ENCODE measurements at regions not wholly inside any gene's neighbourhood (a gene's known extent, or its start where the extent isn't known, plus 50 kb on each side); places are given as distances from the start of the nearest gene placed in this dataset.

- DNase-seq (ENCODE audit: low read depth) = no peak
- no peak overlapping the region for H3K4me3 ChIP-seq (ENCODE audit: low read depth, low read length)
- TF ChIP-seq CTCF (IDR thresholded peaks at IDR 0.05; ENCODE audit: low read depth, low read length) (no peak), MYC (IDR thresholded peaks at IDR 0.05; ENCODE audit: low read depth, low read length) (no peak), MAX (IDR thresholded peaks at IDR 0.05; ENCODE audit: low read depth, low read length) (no peak), POLR2A (IDR thresholded peaks at IDR 0.05; ENCODE audit: extremely low read depth, insufficient read length) (no peak)
Measured at GRCh38 chr12:126233625-126234024, 1168.4 kb downstream of the AACS start.

GRCh38 chr12:126243814-126244440 lies 1178.7 kb downstream of the AACS start:
- no peak for DNase-seq (ENCODE audit: low read depth)
- TF ChIP-seq MAX (IDR thresholded peaks at IDR 0.05; ENCODE audit: low read depth, low read length) = no peak
- TF ChIP-seq POLR2A (IDR thresholded peaks at IDR 0.05; ENCODE audit: extremely low read depth, insufficient read length) = no peak
- TF ChIP-seq CTCF (IDR thresholded peaks at IDR 0.05; ENCODE audit: low read depth, low read length) = no peak
- no peak for TF ChIP-seq MYC (IDR thresholded peaks at IDR 0.05; ENCODE audit: low read depth, low read length)
- H3K4me3 ChIP-seq (ENCODE audit: low read depth, low read length) = no peak overlapping the region

DNA sequence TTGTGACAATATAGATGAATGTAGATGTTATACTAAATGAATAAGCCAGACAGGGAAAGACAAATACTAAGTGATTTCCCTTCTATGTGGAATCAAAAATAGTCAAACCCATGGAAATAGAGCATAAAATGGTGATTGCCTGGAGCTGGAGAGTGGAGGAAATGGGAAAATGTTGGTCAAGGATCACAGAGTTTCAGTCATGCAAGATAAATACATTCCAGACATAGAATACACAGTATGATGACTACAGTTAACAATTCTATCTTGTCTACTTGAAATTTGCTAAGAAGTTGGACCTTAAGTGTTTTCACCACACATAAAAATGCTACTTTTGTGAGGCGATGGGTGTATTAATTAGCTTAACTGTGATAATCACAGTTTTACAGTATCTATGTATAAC lies 1182.7 kb downstream of the AACS start:
- DNase-seq (ENCODE audit: low read depth) = no peak
- TF ChIP-seq POLR2A (IDR thresholded peaks at IDR 0.05; ENCODE audit: extremely low read depth, insufficient read length) = no peak
- no peak for TF ChIP-seq CTCF (IDR thresholded peaks at IDR 0.05; ENCODE audit: low read depth, low read length)
- no peak for TF ChIP-seq MYC (IDR thresholded peaks at IDR 0.05; ENCODE audit: low read depth, low read length)
- TF ChIP-seq MAX (IDR thresholded peaks at IDR 0.05; ENCODE audit: low read depth, low read length) = no peak
- no peak overlapping the region for H3K4me3 ChIP-seq (ENCODE audit: low read depth, low read length)

DNA sequence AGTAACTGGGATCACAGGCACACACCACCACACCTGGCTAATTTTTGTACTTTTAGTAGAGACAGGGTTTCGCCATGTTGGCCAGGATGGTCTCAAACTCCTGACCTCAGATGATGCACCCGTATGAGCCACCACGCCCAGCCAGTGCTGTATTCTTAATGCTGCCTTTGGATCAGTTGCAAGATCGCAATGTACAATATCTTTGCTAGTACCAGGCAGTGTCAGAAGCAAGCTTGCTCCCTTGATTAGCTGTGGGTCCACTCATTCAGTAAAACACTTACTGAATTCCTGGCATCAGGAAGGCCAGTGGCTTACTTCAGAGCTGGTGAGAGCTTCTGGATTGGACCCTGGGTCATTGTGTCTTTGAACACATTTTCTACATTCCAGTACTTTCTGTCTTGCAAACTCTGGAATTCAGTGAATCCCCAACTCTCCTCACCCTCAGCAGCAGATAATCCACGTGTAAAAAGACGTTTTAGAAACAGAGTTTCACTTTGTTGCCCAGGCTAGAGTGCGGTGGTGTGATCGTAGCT lies 1183.7 kb downstream of the AACS start:
- no peak for DNase-seq (ENCODE audit: low read depth)
- no peak overlapping the region for H3K4me3 ChIP-seq (ENCODE audit: low read depth, low read length)
- TF ChIP-seq MYC (IDR thresholded peaks at IDR 0.05; ENCODE audit: low read depth, low read length) = no peak
- TF ChIP-seq POLR2A (IDR thresholded peaks at IDR 0.05; ENCODE audit: extremely low read depth, insufficient read length) = no peak
- TF ChIP-seq CTCF (IDR thresholded peaks at IDR 0.05; ENCODE audit: low read depth, low read length) = no peak
- no peak for TF ChIP-seq MAX (IDR thresholded peaks at IDR 0.05; ENCODE audit: low read depth, low read length)

DNA sequence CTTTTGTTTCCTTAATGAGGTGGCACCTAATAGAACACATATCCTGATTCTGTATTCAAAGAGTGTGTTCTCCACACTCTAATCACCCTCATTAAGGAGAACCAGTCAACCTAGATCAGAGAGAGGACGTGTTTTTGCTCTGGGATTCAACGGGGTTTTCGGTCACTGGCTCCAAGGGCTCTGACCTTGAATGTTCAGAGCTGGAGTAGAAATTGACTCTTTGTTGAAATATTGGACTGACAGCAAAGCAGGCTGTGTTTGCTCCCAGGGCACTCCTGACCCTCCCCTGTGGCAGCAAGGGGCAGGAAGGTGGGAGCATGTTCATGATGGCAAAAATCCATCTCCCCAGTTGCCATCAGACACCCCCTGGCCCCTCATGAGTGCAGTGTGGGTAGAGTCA lies 1193.0 kb downstream of the AACS start:
- DNase-seq (ENCODE audit: low read depth) = no peak
- no peak overlapping the region for H3K4me3 ChIP-seq (ENCODE audit: low read depth, low read length)

More for the DNA sequence above, 1193.0 kb downstream of the AACS start:
- no peak for TF ChIP-seq POLR2A (IDR thresholded peaks at IDR 0.05; ENCODE audit: extremely low read depth, insufficient read length)
- TF ChIP-seq MYC (IDR thresholded peaks at IDR 0.05; ENCODE audit: low read depth, low read length) = no peak
- no peak for TF ChIP-seq MAX (IDR thresholded peaks at IDR 0.05; ENCODE audit: low read depth, low read length)
- no peak for TF ChIP-seq CTCF (IDR thresholded peaks at IDR 0.05; ENCODE audit: low read depth, low read length)
